Heart left ventricle (tissue), 16 donors: ENCODE measurements at regions not wholly inside any gene's neighbourhood (a gene's known extent, or its start where the extent isn't known, plus 50 kb on each side); places are given as distances from the start of the nearest gene placed in this dataset.

Experiments
- ATAC-seq, 4 donors: fragments of 200-7000 bp; cut with Tn5 transposase; one replicate each; pipeline ENCODE4 v1.9.1; 2020 to 2022; ENCODE audit warnings: moderate library complexity in 4 of 4, mild to moderate bottlenecking in 3 of 4, moderate number of reproducible peaks in 1 of 4
- DNase-seq, 5 donors: peaks; one replicate each; pipeline ENCODE4 v3.0.0-alpha.2; 2020
- H3K27ac ChIP-seq, 12 donors: fragments of 200-600 bp; sonication (generic) in 4 of 12; one replicate each; pipeline versions ENCODE4 v1.5.0 to v1.8.0; 2016 to 2022; ENCODE audit warnings: mild to moderate bottlenecking in 2 of 12
- H3K27me3 ChIP-seq, 9 donors: fragments of 200-600 bp; sonication (generic) in 2 of 9; one replicate each; pipeline versions ENCODE4 v1.5.1 to v1.8.0; 2016 to 2022; ENCODE audit warnings: mild to moderate bottlenecking in 3 of 9
- H3K36me3 ChIP-seq, 9 donors: fragments of 200-600 bp; sonication (generic) in 2 of 9; one replicate each; pipeline versions ENCODE4 v1.5.0 to v1.8.0; 2018 to 2022; ENCODE audit warnings: mild to moderate bottlenecking in 2 of 9
- H3K4me1 ChIP-seq, 12 donors: fragments of 200-600 bp; sonication (generic) in 4 of 12; one replicate each; pipeline versions ENCODE4 v1.5.0 to v1.8.0; 2016 to 2022; ENCODE audit warnings: mild to moderate bottlenecking in 3 of 12
- H3K4me3 ChIP-seq, 12 donors: fragments of 200-600 bp; sonication (generic) in 4 of 12; one replicate each; pipeline versions ENCODE4 v1.5.0 to v1.8.0; 2017 to 2022; ENCODE audit warnings: mild to moderate bottlenecking in 9 of 12, moderate library complexity in 4 of 12
- H3K9me3 ChIP-seq, 12 donors: fragments of 200-600 bp; sonication (generic) in 4 of 12; one replicate each; pipeline versions ENCODE4 v1.5.0 to v1.8.0; 2016 to 2022; ENCODE audit warnings: mild to moderate bottlenecking in 1 of 12
- POLR2A ChIP-seq, 2 donors: fragments of 450-650 bp; IDR thresholded peaks; one replicate each; pipeline ENCODE4 v1.6.1; 2017; ENCODE audit warnings: antibody characterized with exemption in 2 of 2, mild to moderate bottlenecking in 2 of 2, moderate library complexity in 2 of 2
- WGBS, 4 donors: extraction: QIAGEN DNeasy Blood & Tissue Kit in 2 of 4; methylation state at CpG; one replicate each; pipeline versions ENCODE4 v1.1.5 to v1.1.7; 2013 to 2018; 5-methylcytosine and 5-hydroxymethylcytosine counted together
- intact Hi-C, 10 donors: fragments of 100-400 bp; cut with DNase I; formaldehyde crosslinking; loops; one replicate each; pipeline versions ENCODE4 v1.11.1 to v1.14.2; 2022
- TF ChIP-seq, protein P1 (sequence below), 12 donors: fragments of 200-600 bp; sonication (generic) in 4 of 12; IDR thresholded peaks; one replicate each; pipeline versions ENCODE4 v1.5.0 to v1.8.0; 2018 to 2022; ENCODE audit warnings: antibody characterized with exemption in 12 of 12, mild to moderate bottlenecking in 5 of 12
- donor health status: ischemic (EF 13 %, LVEDD 7.1; RV severe dilation, severe dysfunction).
- donor health status: healthy with polysubstance abuse.
- donor health status: DM: no; HTN: yes; CAD: no.
- donor health status: DM: no; HTN: no; CAD: no.
- donor health status: ischemic (EF 25% LVEDD 6.9; RV normal size, moderate dysfunction).
- donor health status: ischemic (EF 25% LVEDD 5.7; RV mildly dilated, moderate dysfunction).
- donor health status: healthy.
- donor health status: DM: yes; HTN: yes; CAD: no.
- donor health status: ischemic (EF 35%, LVEDD 5.7; RV mildly dilated, moderate dysfunction).
- donor health status: nonischemic (EF 11% LVEDD 7.7; RV severe dilation, severe dysfunction).
- donor health status: DM: yes; HTN: yes; CAD: no.
- donor health status: PGD.
- donor health status: ischemic (EF 29% LVEDD 5.4; RV normal size, mild dysfunction).
- donor health status: nonischemic (EF 23%, LVEDD 6.1; RV moderate dilation, normal function).

DNA sequence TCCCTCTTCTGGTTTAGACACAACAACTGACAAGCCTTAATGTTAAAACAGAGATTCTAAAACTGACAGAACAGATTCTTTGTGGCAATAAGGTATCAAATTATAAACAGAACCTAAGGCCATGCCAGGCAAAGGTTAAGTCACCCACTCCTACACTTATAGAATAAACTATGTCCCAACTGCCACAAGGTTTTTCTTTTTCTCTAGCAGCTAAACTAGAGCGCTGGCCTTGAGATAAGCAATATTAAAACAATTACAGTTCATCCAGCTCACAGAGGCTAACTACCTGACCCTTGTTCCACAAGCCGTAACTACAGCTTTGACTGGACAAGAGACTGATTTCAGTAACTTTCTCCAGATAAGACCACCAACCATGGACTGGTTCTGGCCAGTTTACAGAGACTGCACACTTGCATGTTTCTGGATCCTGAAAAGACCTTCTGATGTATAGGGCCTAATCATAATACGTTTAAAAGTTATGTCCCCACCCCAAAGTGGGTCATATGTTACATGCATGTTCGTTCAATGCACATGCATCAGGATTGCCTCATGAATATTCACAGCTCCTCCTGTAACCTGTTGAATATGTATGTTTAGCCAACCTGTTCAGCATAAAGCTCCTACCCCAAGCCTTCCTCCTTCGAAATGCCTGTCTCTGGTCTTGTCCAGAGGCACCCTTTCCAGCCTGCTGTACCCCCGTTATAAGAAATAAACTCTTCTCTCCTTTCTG lies 61.9 kb upstream of the VASH1 start:
- 70 to 81% (median 71%) methylated on average over 6 of the region's 6 CpGs for WGBS, 4 donors
- Histone ChIP-seq H3K27ac (no peak overlapping the region), H3K4me1 (peaks cover 0 to 21% (median 3%) of the 10 kb centered on the region in 12 donors), H3K36me3 (no peaks in the 10 kb centered on the region), H3K9me3 (no peaks in the 10 kb centered on the region), H3K27me3 (no peaks in the 10 kb centered on the region), H3K4me3 (no peak overlapping the region)
- intact Hi-C loops = no loop called here
- ATAC-seq (no peak), DNase-seq (no peak)
- TF ChIP-seq, protein P1, sequence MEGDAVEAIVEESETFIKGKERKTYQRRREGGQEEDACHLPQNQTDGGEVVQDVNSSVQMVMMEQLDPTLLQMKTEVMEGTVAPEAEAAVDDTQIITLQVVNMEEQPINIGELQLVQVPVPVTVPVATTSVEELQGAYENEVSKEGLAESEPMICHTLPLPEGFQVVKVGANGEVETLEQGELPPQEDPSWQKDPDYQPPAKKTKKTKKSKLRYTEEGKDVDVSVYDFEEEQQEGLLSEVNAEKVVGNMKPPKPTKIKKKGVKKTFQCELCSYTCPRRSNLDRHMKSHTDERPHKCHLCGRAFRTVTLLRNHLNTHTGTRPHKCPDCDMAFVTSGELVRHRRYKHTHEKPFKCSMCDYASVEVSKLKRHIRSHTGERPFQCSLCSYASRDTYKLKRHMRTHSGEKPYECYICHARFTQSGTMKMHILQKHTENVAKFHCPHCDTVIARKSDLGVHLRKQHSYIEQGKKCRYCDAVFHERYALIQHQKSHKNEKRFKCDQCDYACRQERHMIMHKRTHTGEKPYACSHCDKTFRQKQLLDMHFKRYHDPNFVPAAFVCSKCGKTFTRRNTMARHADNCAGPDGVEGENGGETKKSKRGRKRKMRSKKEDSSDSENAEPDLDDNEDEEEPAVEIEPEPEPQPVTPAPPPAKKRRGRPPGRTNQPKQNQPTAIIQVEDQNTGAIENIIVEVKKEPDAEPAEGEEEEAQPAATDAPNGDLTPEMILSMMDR (IDR thresholded peaks at IDR 0.05) = no peak
- no peak for TF ChIP-seq POLR2A (IDR thresholded peaks at IDR 0.05)

DNA sequence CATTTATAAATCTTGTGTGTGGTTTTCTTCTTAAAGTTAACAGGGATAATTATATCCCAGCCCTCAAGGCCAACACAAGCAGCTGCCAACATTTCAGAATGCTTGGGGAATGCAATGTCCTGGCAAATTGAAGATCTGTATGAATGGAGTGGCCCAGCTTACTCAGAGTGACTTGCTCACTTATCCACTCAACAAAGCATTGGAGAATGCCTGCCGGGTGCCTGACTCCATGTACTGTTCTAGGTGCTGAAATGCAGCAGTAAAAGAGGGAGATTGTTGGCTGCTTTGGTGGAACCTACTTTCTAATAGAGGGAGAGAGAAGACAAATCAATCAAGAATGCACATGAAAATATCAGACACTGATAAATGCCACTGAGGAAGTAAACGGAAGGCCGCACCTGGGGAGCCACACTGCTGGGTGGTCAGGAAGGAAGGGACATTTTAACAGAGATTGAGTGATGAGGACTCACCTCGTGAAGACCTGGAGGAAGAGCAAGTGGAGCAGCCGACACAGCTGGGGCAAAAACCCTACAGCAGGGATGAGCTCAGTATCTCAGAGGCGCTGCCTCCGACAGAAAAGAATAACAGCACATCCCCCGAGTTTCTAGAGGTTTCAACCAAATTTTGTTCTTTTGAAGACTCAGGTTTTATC lies 61.2 kb upstream of the VASH1 start:
- Histone ChIP-seq H3K36me3 (no peaks in the 10 kb centered on the region), H3K27me3 (no peaks in the 10 kb centered on the region), H3K4me3 (no peak overlapping the region), H3K9me3 (no peaks in the 10 kb centered on the region), H3K27ac (no peak overlapping the region), H3K4me1 (peaks cover 0 to 21% (median 3%) of the 10 kb centered on the region in 12 donors)
- ATAC-seq (peak; percentile 55 to 79 (median 74)), DNase-seq (no peak)
- intact Hi-C loops = no loop called here
- WGBS, 4 donors = 84 to 87% (median 86%) methylated on average over 8 of the region's 8 CpGs
- TF ChIP-seq POLR2A (IDR thresholded peaks at IDR 0.05) = no peak
- TF ChIP-seq, protein P1 (IDR thresholded peaks at IDR 0.05) = no peak

DNA sequence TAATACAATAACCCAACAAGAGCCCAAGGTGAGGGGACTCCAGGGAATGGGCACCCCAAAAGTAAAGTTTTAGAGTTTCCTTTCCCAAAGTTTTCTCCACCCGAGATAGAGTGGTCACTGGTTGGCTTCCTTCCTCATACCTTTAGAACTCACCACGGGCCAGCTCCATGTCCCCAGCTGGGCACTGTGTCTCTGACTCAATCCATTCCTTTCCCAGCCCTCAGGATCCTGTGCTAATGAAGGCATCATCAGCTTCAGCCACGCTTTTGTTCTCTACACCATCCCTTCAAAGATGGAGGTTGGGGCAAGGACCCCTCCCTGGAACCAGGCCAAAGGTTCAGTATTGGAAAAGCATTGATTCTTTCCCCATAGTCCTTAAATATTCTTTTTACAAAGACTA lies 59.8 kb upstream of the VASH1 start:
- WGBS, 4 donors = 91 to 97% (median 93%) methylated on average over 3 of the region's 3 CpGs
- Histone ChIP-seq H3K27ac (no peak overlapping the region), H3K27me3 (no peaks in the 10 kb centered on the region), H3K4me3 (no peak overlapping the region), H3K9me3 (no peaks in the 10 kb centered on the region), H3K36me3 (peaks cover 0 to 6% (median 0%) of the 10 kb centered on the region in 9 donors), H3K4me1 (peaks cover 0 to 21% (median 3%) of the 10 kb centered on the region in 12 donors)
- DNase-seq (no peak), ATAC-seq (peak in 1 of 4 donors; percentile 50)
- intact Hi-C loops = no loop called here
- TF ChIP-seq POLR2A (IDR thresholded peaks at IDR 0.05) = no peak
- TF ChIP-seq, protein P1 (IDR thresholded peaks at IDR 0.05) = no peak

DNA sequence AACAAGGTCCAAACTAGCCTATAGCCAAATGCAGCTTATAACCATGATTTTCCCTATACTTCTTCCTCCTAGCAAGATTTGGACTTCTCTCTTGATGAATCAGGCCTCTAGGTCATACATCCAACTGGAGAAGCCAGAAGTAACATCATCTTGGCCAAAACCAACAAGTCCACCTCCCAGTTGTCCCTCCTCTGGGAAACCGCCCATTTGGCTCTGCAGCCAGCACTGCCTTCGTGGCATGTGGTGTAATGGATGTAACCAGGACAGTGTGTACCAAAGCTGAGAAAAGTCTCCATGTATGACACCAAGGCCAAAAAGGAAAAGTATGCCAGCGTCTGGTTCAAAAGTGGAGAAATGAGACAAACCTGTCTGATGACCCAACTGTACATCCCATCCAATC lies 59.3 kb upstream of the VASH1 start:
- WGBS, 4 donors = 68 to 87% (median 76%) methylated on average over 3 of the region's 3 CpGs
- ATAC-seq (peak; percentile 28 to 88 (median 80)), DNase-seq (peak in 4 of 5 donors; percentile 42 to 71 (median 56))
- Histone ChIP-seq H3K27ac (no peak overlapping the region), H3K27me3 (no peaks in the 10 kb centered on the region), H3K4me3 (no peak overlapping the region), H3K9me3 (no peaks in the 10 kb centered on the region), H3K36me3 (peaks cover 0 to 6% (median 0%) of the 10 kb centered on the region in 9 donors), H3K4me1 (peaks cover 0 to 21% (median 3%) of the 10 kb centered on the region in 12 donors)
- intact Hi-C loops = no loop called here
- TF ChIP-seq, protein P1 (IDR thresholded peaks at IDR 0.05) = no peak
- TF ChIP-seq POLR2A (IDR thresholded peaks at IDR 0.05) = no peak
